Stomach (tissue), 4 donors: ENCODE measurements at regions not wholly inside any gene's neighbourhood (a gene's known extent, or its start where the extent isn't known, plus 50 kb on each side); places are given as distances from the start of the nearest gene placed in this dataset.

Source experiments
- EP300 ChIP-seq: sonication (generic); formaldehyde crosslinking; IDR thresholded peaks from one replicate; pipeline ENCODE4 v1.6.1; 2017; ENCODE audit warnings: antibody characterized with exemption
- POLR2A ChIP-seq, 4 donors: fragments of 450-650 bp; IDR thresholded peaks; one replicate each; pipeline ENCODE4 v1.6.1; 2016; ENCODE audit warnings: antibody characterized with exemption in 4 of 4, control low read depth in 2 of 4, mild to moderate bottlenecking in 1 of 4, moderate library complexity in 1 of 4
- POLR2AphosphoS5 ChIP-seq, 3 donors: sonication (generic); formaldehyde crosslinking; IDR thresholded peaks; one replicate each; pipeline ENCODE4 v1.6.1; 2016; ENCODE audit warnings: antibody characterized with exemption in 3 of 3
- TF ChIP-seq, protein P1 (sequence below), 7 experiments: fragments of 450-650 bp in 4 of 7; fragments of 200-600 bp in 3 of 7; sonication (generic) in 3 of 7; IDR thresholded peaks; one replicate each; pipeline ENCODE4 v1.5.1; 2016 to 2019; ENCODE audit warnings: antibody characterized with exemption in 7 of 7, control low read depth in 2 of 7, mild to moderate bottlenecking in 1 of 7

GRCh38 chr9:102779356-102779755, 215.8 kb upstream of the CYLC2 start:
- TF ChIP-seq, protein P1, sequence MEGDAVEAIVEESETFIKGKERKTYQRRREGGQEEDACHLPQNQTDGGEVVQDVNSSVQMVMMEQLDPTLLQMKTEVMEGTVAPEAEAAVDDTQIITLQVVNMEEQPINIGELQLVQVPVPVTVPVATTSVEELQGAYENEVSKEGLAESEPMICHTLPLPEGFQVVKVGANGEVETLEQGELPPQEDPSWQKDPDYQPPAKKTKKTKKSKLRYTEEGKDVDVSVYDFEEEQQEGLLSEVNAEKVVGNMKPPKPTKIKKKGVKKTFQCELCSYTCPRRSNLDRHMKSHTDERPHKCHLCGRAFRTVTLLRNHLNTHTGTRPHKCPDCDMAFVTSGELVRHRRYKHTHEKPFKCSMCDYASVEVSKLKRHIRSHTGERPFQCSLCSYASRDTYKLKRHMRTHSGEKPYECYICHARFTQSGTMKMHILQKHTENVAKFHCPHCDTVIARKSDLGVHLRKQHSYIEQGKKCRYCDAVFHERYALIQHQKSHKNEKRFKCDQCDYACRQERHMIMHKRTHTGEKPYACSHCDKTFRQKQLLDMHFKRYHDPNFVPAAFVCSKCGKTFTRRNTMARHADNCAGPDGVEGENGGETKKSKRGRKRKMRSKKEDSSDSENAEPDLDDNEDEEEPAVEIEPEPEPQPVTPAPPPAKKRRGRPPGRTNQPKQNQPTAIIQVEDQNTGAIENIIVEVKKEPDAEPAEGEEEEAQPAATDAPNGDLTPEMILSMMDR (IDR thresholded peaks at IDR 0.05), result no peak
- TF ChIP-seq POLR2A (IDR thresholded peaks at IDR 0.05) (no peak), EP300 (no peak), POLR2AphosphoS5 (IDR thresholded peaks at IDR 0.05) (no peak)
